IMR-90 (cell line): ENCODE measurements at regions not wholly inside any gene's neighbourhood (a gene's known extent, or its start where the extent isn't known, plus 50 kb on each side); places are given as distances from the start of the nearest gene placed in this dataset.
A peak's percentile ranks its signal among the peaks of the same experiment; 100 is the strongest.

Experiments used
- ATAC-seq: fragments of 200-7000 bp; cut with Tn5 transposase; 2 replicates; pipeline ENCODE4 v1.9.1; 2020; ENCODE audit warnings: low read depth, mild to moderate bottlenecking, moderate library complexity
- BruUV-seq: library from RNA; stranded (reverse); fragments of 400-500 nt; replicated peaks from 2 replicates; lab custom pipeline; 2021; lab: Mats Ljungman, UMichigan
- CTCF ChIA-PET: fragments of 300-600 bp; formaldehyde crosslinking; extraction: SDS; loops from one replicate; lab custom pipeline; 2021; ENCODE audit warnings: antibody characterized with exemption; lab: Yijun Ruan, JAX
- POLR2A ChIA-PET: fragments of 300-600 bp; sonication (Branson Sonifier 250); formaldehyde crosslinking; loops from one replicate; lab custom pipeline; 2022; ENCODE audit warnings: antibody characterized with exemption; ENCODE audit not compliant: unreplicated experiment; lab: Charles Lee
- DNase-seq: peaks from one replicate; pipeline ENCODE4 v3.0.0; 2013
- H2AFZ ChIP-seq: replicated peaks from 2 replicates; pipeline ENCODE3; 2013; ENCODE audit warnings: low read length, mild to moderate bottlenecking; ENCODE audit not compliant: poor library complexity
- H2AK5ac ChIP-seq: 2 replicates; pipeline ENCODE4 v1.6.1; 2013; ENCODE audit warnings: low read depth, low read length, inconsistent platforms
- H2AK9ac ChIP-seq: replicated peaks from 2 replicates; pipeline ENCODE3; 2013; ENCODE audit warnings: mild to moderate bottlenecking, low read depth, low read length, moderate library complexity; ENCODE audit not compliant: poor library complexity
- H2BK120ac ChIP-seq: 2 replicates; pipeline ENCODE4 v1.6.1; 2013; ENCODE audit warnings: low read depth, low read length, inconsistent platforms
- H2BK15ac ChIP-seq: 3 replicates; pipeline ENCODE4 v1.6.1; 2013; ENCODE audit warnings: low read depth, low read length, inconsistent platforms
- H2BK20ac ChIP-seq: 2 replicates; pipeline ENCODE4 v1.6.1; 2013; ENCODE audit warnings: low read depth, mild to moderate bottlenecking, inconsistent platforms, low read length, moderate library complexity
- H2BK5ac ChIP-seq: 2 replicates; pipeline ENCODE4 v1.6.1; 2013; ENCODE audit warnings: mild to moderate bottlenecking, low read depth, low read length, inconsistent platforms; ENCODE audit not compliant: poor library complexity, severe bottlenecking
- H3K14ac ChIP-seq: replicated peaks from 2 replicates; pipeline ENCODE4 v1.6.1; 2013; ENCODE audit warnings: low read depth, low read length, inconsistent platforms
- H3K18ac ChIP-seq: 2 replicates; pipeline ENCODE4 v1.6.1; 2013; ENCODE audit warnings: low read depth, low read length, control low read depth
- H3K23ac ChIP-seq: 2 replicates; pipeline ENCODE4 v1.6.1; 2013; ENCODE audit warnings: low read depth, low read length, inconsistent platforms
- H3K27ac ChIP-seq: 2 replicates; pipeline ENCODE4 v1.5.1; 2013; ENCODE audit warnings: mild to moderate bottlenecking, control low read depth, low read length; ENCODE audit not compliant: insufficient read depth
- H3K27me3 ChIP-seq: 2 replicates; pipeline ENCODE4 v1.6.1; 2013; ENCODE audit warnings: low read length; ENCODE audit not compliant: control insufficient read depth, insufficient read depth
- H3K36me3 ChIP-seq: 2 replicates; pipeline ENCODE4 v1.6.1; 2013; ENCODE audit warnings: low read length, mixed read lengths; ENCODE audit not compliant: control insufficient read depth, insufficient read depth
- H3K4ac ChIP-seq: 2 replicates; pipeline ENCODE4 v1.6.1; 2013; ENCODE audit warnings: low read depth, low read length, inconsistent platforms
- H3K4me1 ChIP-seq: 2 replicates; pipeline ENCODE4 v1.6.1; 2013; ENCODE audit warnings: low read length, mixed read lengths; ENCODE audit not compliant: control insufficient read depth, insufficient read depth
- H3K4me2 ChIP-seq: 2 replicates; pipeline ENCODE4 v1.6.1; 2013; ENCODE audit warnings: low read depth, mild to moderate bottlenecking, control low read depth, low read length, moderate library complexity
- H3K4me3 ChIP-seq: 2 replicates; pipeline ENCODE4 v1.5.1; 2013; ENCODE audit warnings: low read depth, mild to moderate bottlenecking, control low read depth, low read length, moderate library complexity; ENCODE audit not compliant: insufficient read depth
- H3K56ac ChIP-seq: 2 replicates; pipeline ENCODE4 v1.6.1; 2013; ENCODE audit warnings: low read length, inconsistent platforms; ENCODE audit not compliant: insufficient read depth; ENCODE audit errors: extremely low read depth
- H3K79me1 ChIP-seq, 2 experiments: 2 replicates each; pipeline ENCODE4 v1.6.1; 2013; ENCODE audit warnings: low read length in 2 of 2, inconsistent platforms in 1 of 2, low read depth in 1 of 2
- H3K9ac ChIP-seq: 2 replicates; pipeline ENCODE4 v1.6.1; 2013; ENCODE audit warnings: low read depth, low read length, control low read depth
- H3K9me1 ChIP-seq: 2 replicates; pipeline ENCODE4 v1.6.1; 2013; ENCODE audit warnings: low read length, inconsistent platforms; ENCODE audit not compliant: insufficient read depth
- H3K9me3 ChIP-seq: 2 replicates; pipeline ENCODE4 v1.6.1; 2013; ENCODE audit warnings: low read length; ENCODE audit not compliant: control insufficient read depth, insufficient read depth
- H4K20me1 ChIP-seq: 2 replicates; pipeline ENCODE4 v1.6.1; 2013; ENCODE audit warnings: low read length, inconsistent platforms; ENCODE audit not compliant: insufficient read depth
- H4K5ac ChIP-seq: 2 replicates; pipeline ENCODE4 v1.6.1; 2013; ENCODE audit warnings: mild to moderate bottlenecking, low read depth, low read length, control low read depth
- H4K8ac ChIP-seq, 2 experiments: 2 replicates each; pipeline ENCODE4 v1.6.1; 2013; ENCODE audit warnings: low read depth in 2 of 2, low read length in 2 of 2, control low read depth in 1 of 2, inconsistent platforms in 1 of 2
- H4K91ac ChIP-seq: 2 replicates; pipeline ENCODE4 v1.6.1; 2013; ENCODE audit warnings: low read depth, low read length, inconsistent platforms; ENCODE audit not compliant: insufficient read depth
- BHLHE40 ChIP-seq: fragments of 150-350 bp; IDR thresholded peaks from 2 replicates; pipeline ENCODE4 v1.6.1; 2016; ENCODE audit warnings: mild to moderate bottlenecking, low read depth, low read length
- CEBPB ChIP-seq: IDR thresholded peaks from 2 replicates; pipeline ENCODE4 v1.6.1; 2012; ENCODE audit warnings: low read depth, low read length, improper control_type of control experiment
- CHD1 ChIP-seq: IDR thresholded peaks from 2 replicates; pipeline ENCODE4 v1.6.1; 2012; ENCODE audit warnings: low read depth, low read length, improper control_type of control experiment
- CTCF ChIP-seq: conservative IDR thresholded peaks from 2 replicates; pipeline ENCODE4 v1.5.1; 2012; ENCODE audit warnings: mild to moderate bottlenecking, low read depth, low read length, improper control_type of control experiment
- ELK1 ChIP-seq: fragments of 150-350 bp; IDR thresholded peaks from 2 replicates; pipeline ENCODE4 v1.6.1; 2016; ENCODE audit warnings: low read depth, mild to moderate bottlenecking, low read length, moderate library complexity, borderline replicate concordance
- FOS ChIP-seq: fragments of 150-350 bp; IDR thresholded peaks from 2 replicates; pipeline ENCODE4 v1.6.1; 2016; ENCODE audit warnings: low read depth, low read length
- MAFK ChIP-seq: IDR thresholded peaks from 2 replicates; pipeline ENCODE4 v1.6.1; 2012; ENCODE audit warnings: low read depth, low read length, improper control_type of control experiment
- MAZ ChIP-seq: IDR thresholded peaks from 2 replicates; pipeline ENCODE4 v1.6.1; 2012; ENCODE audit warnings: low read depth, mild to moderate bottlenecking, low read length, improper control_type of control experiment, moderate library complexity, borderline replicate concordance
- MXI1 ChIP-seq: IDR thresholded peaks from 2 replicates; pipeline ENCODE4 v1.6.1; 2012; ENCODE audit warnings: low read depth, mild to moderate bottlenecking, low read length, moderate library complexity, borderline replicate concordance
- NFE2L2 ChIP-seq: fragments of 150-350 bp; IDR thresholded peaks from 2 replicates; pipeline ENCODE4 v1.6.1; 2016; ENCODE audit warnings: low read depth, mild to moderate bottlenecking, low read length
- POLR2A ChIP-seq: IDR thresholded peaks from 2 replicates; pipeline ENCODE4 v1.6.1; 2012; ENCODE audit warnings: mild to moderate bottlenecking, low read depth, low read length
- RAD21 ChIP-seq: IDR thresholded peaks from 2 replicates; pipeline ENCODE4 v1.6.1; 2012; ENCODE audit warnings: low read length, improper control_type of control experiment
- RCOR1 ChIP-seq: IDR thresholded peaks from 2 replicates; pipeline ENCODE4 v1.6.1; 2012; ENCODE audit warnings: mild to moderate bottlenecking, low read length, improper control_type of control experiment; ENCODE audit not compliant: insufficient replicate concordance
- RFX5 ChIP-seq: IDR thresholded peaks from 2 replicates; pipeline ENCODE4 v1.8.0; 2012; ENCODE audit warnings: low read depth, mild to moderate bottlenecking, low read length, moderate library complexity
- SMC3 ChIP-seq: fragments of 150-350 bp; IDR thresholded peaks from 2 replicates; pipeline ENCODE4 v1.6.1; 2016; ENCODE audit warnings: low read depth, mild to moderate bottlenecking, antibody characterized with exemption, low read length, moderate library complexity
- USF2 ChIP-seq: fragments of 150-350 bp; IDR thresholded peaks from 2 replicates; pipeline ENCODE4 v1.6.1; 2017; ENCODE audit warnings: mild to moderate bottlenecking, antibody characterized with exemption, low read length, low read depth
- whole genome bisulfite sequencing, 2 experiments: methylation state at CpG; one replicate each; pipeline versions ENCODE4 v1.1.5 to v1.1.7; 2013; ENCODE audit warnings: missing lambda C conversion rate in 2 of 2; ENCODE audit not compliant: insufficient read length in 1 of 2; ENCODE audit errors: extremely low coverage in 2 of 2; 5-methylcytosine and 5-hydroxymethylcytosine counted together
- dilution Hi-C: fragments of 300-500 bp; cut with HindIII; formaldehyde crosslinking; loops from one replicate; pipeline ENCODE4 v1.14.3; 2018; ENCODE audit warnings: low sequenced_read_pairs; ENCODE audit not compliant: unreplicated experiment
- in situ Hi-C: fragments of 300-500 bp; cut with MboI; formaldehyde crosslinking; loops from 3 replicates; pipeline ENCODE4 v1.14.3; 2019; ENCODE audit warnings: low sequenced_read_pairs, inconsistent platforms, mixed read lengths
- intact Hi-C: fragments of 100-400 bp; cut with micrococcal nuclease; formaldehyde crosslinking; loops from 2 replicates; pipeline ENCODE4 v1.10.0; 2022

GRCh38 chr2:217396586-217396985 lies 536.7 kb upstream of the TNP1 start:
- Histone ChIP-seq H2BK120ac (peak overlapping the region; percentile 94), H3K9me3 (no peaks in the 10 kb centered on the region), H4K5ac (peak overlapping the region; percentile 77), H3K4me3 (no peak overlapping the region), H4K8ac (peak overlapping the region; percentile 72 to 79; a peak in 3 of 4 replicates), H2AK9ac (peak overlapping the region; percentile 73), H2AFZ (peak overlapping the region; percentile 28), H3K4me1 (peaks cover 30% of the 10 kb centered on the region), H3K14ac (peak overlapping the region; percentile 93), H3K36me3 (no peaks in the 10 kb centered on the region), H3K23ac (peak overlapping the region; percentile 55), H3K79me1 (peaks cover 4 to 22% of the 10 kb centered on the region in 2 experiments; a peak in 1 of 4 replicates), H2AK5ac (peak overlapping the region; percentile 94), H4K20me1 (no peaks in the 10 kb centered on the region), H2BK20ac (peak overlapping the region; percentile 87), H3K4me2 (no peak overlapping the region), H2BK5ac (peak overlapping the region; percentile 94), H3K18ac (peak overlapping the region; percentile 90), H2BK15ac (peak overlapping the region; percentile 94), H4K91ac (peak overlapping the region; percentile 98), H3K56ac (peak overlapping the region; percentile 64; the same call in 1 of the 2 replicates), H3K9ac (peak overlapping the region; percentile 21; the same call in 1 of the 2 replicates), H3K27ac (peak overlapping the region; percentile 75), H3K4ac (peak overlapping the region; percentile 92), H3K27me3 (no peaks in the 10 kb centered on the region), H3K9me1 (peaks cover 25% of the 10 kb centered on the region)
- no peak for ATAC-seq
- CTCF ChIA-PET = interaction anchor here (0.9 kb wide), 1 partner anchor 39 kb away, joined by 3 read pairs; no protein-coding TSS in a partner anchor
- TF ChIP-seq MAFK (no peak), CTCF (no peak), USF2 (no peak), MXI1 (no peak), RAD21 (no peak), RFX5 (no peak), BHLHE40 (no peak), MAZ (no peak), FOS (no peak), SMC3 (no peak), ELK1 (no peak), CHD1 (no peak), RCOR1 (no peak), CEBPB (no peak), NFE2L2 (no peak), POLR2A (no peak)
- intact Hi-C loops = no loop called here
- DNase-seq = no peak
- no CpG with 5 or more reads among the region's 2 CpGs for WGBS, 2 experiments
- POLR2A ChIA-PET = no interaction called here
- dilution Hi-C loops = no loop called here
- in situ Hi-C loops = no loop called here
- BruUV-seq = no TSS peak
